ENCODE measurements at regions not wholly inside any gene's neighbourhood (a gene's known extent, or its start where the extent isn't known, plus 50 kb on each side); places are given as distances from the start of the nearest gene placed in this dataset.

DNA sequence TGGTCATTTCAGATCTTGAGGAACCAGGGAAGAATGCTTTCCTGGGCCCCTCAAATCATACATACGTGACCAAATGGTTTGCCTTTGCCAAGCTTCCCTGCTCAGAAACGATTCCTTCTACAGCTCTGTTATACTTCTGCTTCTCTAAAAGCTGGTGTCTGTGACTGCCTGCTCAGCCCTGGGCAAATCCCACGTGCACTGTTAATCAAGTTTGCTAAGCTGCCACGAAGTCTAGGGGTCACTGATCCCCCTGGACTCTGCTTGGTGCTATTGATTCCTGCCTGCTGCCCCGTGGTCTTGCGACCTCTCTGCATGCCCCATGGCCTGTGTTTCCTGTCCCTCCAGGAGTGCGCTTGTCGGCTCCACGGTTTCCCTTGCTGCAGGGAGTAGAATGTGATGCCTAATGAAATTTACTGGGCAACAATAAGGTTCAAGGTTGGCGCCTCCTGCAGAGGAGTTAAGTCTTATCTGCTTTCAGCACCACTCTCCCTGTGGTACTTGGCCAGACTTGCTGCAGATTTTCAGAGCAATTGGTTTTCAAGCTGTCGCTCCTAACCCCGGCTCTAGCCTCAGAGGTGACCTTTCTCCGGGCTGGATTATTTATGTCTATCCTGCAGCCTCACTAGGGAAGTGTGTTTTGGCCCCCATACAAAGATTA lies 201.6 kb upstream of the FZD8 start:
- TF ChIP-seq, protein P1, sequence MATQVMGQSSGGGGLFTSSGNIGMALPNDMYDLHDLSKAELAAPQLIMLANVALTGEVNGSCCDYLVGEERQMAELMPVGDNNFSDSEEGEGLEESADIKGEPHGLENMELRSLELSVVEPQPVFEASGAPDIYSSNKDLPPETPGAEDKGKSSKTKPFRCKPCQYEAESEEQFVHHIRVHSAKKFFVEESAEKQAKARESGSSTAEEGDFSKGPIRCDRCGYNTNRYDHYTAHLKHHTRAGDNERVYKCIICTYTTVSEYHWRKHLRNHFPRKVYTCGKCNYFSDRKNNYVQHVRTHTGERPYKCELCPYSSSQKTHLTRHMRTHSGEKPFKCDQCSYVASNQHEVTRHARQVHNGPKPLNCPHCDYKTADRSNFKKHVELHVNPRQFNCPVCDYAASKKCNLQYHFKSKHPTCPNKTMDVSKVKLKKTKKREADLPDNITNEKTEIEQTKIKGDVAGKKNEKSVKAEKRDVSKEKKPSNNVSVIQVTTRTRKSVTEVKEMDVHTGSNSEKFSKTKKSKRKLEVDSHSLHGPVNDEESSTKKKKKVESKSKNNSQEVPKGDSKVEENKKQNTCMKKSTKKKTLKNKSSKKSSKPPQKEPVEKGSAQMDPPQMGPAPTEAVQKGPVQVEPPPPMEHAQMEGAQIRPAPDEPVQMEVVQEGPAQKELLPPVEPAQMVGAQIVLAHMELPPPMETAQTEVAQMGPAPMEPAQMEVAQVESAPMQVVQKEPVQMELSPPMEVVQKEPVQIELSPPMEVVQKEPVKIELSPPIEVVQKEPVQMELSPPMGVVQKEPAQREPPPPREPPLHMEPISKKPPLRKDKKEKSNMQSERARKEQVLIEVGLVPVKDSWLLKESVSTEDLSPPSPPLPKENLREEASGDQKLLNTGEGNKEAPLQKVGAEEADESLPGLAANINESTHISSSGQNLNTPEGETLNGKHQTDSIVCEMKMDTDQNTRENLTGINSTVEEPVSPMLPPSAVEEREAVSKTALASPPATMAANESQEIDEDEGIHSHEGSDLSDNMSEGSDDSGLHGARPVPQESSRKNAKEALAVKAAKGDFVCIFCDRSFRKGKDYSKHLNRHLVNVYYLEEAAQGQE (IDR thresholded peaks at IDR 0.05; ENCODE audit: low read depth), result no peak
- no peak for TF ChIP-seq NFIC (IDR thresholded peaks at IDR 0.05)
